ACC112 (cell line): ENCODE measurements at regions not wholly inside any gene's neighbourhood (a gene's known extent, or its start where the extent isn't known, plus 50 kb on each side); places are given as distances from the start of the nearest gene placed in this dataset.

Source experiments
- H2AFZ ChIP-seq: fragments of 200-600 bp; sonication (generic); one replicate; pipeline ENCODE4 v1.6.0; 2017; ENCODE audit warnings: antibody characterized with exemption, low read length; ENCODE audit not compliant: unreplicated experiment
- H3K27ac ChIP-seq: fragments of 200-600 bp; sonication (generic); 2 replicates; pipeline ENCODE4 v1.5.1; 2014; ENCODE audit warnings: low read depth, mild to moderate bottlenecking, antibody characterized with exemption, low read length, moderate library complexity
- H3K27me3 ChIP-seq: fragments of 200-600 bp; sonication (generic); 2 replicates; pipeline ENCODE4 v1.6.1; 2014; ENCODE audit warnings: mild to moderate bottlenecking, antibody characterized with exemption, low read length, moderate library complexity, mixed read lengths; ENCODE audit not compliant: insufficient read depth
- H3K36me3 ChIP-seq: fragments of 200-600 bp; sonication (generic); 2 replicates; pipeline ENCODE4 v1.6.1; 2016; ENCODE audit warnings: mild to moderate bottlenecking, antibody characterized with exemption, low read length, moderate library complexity, mixed read lengths; ENCODE audit not compliant: insufficient read depth
- H3K4me1 ChIP-seq: fragments of 200-600 bp; sonication (generic); one replicate; pipeline ENCODE4 v1.6.1; 2016; ENCODE audit warnings: low read length, mixed read lengths; ENCODE audit not compliant: insufficient read depth, unreplicated experiment, control insufficient read depth
- H3K4me3 ChIP-seq: fragments of 200-600 bp; sonication (generic); 2 replicates; pipeline ENCODE4 v1.5.1; 2014; ENCODE audit warnings: mild to moderate bottlenecking, low read depth, low read length
- H3K79me2 ChIP-seq: fragments of 200-600 bp; sonication (generic); one replicate; pipeline ENCODE4 v1.6.0; 2016; ENCODE audit warnings: low read length; ENCODE audit not compliant: control insufficient read depth, unreplicated experiment, insufficient read depth

- H3K4me3 ChIP-seq, result no peak overlapping the region
- H3K27ac ChIP-seq, result no peak overlapping the region
- no peaks in the 10 kb centered on the region for H3K79me2 ChIP-seq
- H3K36me3 ChIP-seq, result no peaks in the 10 kb centered on the region
- peaks cover 15% of the 10 kb centered on the region for H3K4me1 ChIP-seq
- no peak overlapping the region for H2AFZ ChIP-seq
- peaks cover 22% of the 10 kb centered on the region for H3K27me3 ChIP-seq
Observed at GRCh38 chr22:22395245-22395644, 113.3 kb downstream of the ZNF280B start.

- H3K4me3 ChIP-seq, result no peak overlapping the region
- no peak overlapping the region for H3K27ac ChIP-seq
- peaks cover 15% of the 10 kb centered on the region for H3K4me1 ChIP-seq
- peaks cover 8% of the 10 kb centered on the region for H3K27me3 ChIP-seq
- no peaks in the 10 kb centered on the region for H3K79me2 ChIP-seq
- H2AFZ ChIP-seq, result no peak overlapping the region
- H3K36me3 ChIP-seq, result no peaks in the 10 kb centered on the region
Observed at GRCh38 chr22:22396741-22397291, 111.7 kb downstream of the ZNF280B start.

- Histone ChIP-seq H3K27me3 (peaks cover 5% of the 10 kb centered on the region), H3K4me1 (peaks cover 15% of the 10 kb centered on the region), H3K4me3 (peak overlapping the region; percentile 19; the same call in 1 of the 2 replicates), H3K36me3 (no peaks in the 10 kb centered on the region), H2AFZ (no peak overlapping the region), H3K27ac (0 out of 2 replicates have a peak overlapping the region, but pooled peaks have one; percentile 26), H3K79me2 (no peaks in the 10 kb centered on the region)
Observed at GRCh38 chr22:22397292-22397870, 111.2 kb downstream of the ZNF280B start.

- Histone ChIP-seq H2AFZ (no peak overlapping the region), H3K4me3 (no peak overlapping the region), H3K27ac (no peak overlapping the region), H3K4me1 (peaks cover 15% of the 10 kb centered on the region), H3K36me3 (no peaks in the 10 kb centered on the region), H3K27me3 (no peaks in the 10 kb centered on the region; the same call in 1 of the 2 replicates), H3K79me2 (no peaks in the 10 kb centered on the region)
Observed at GRCh38 chr22:22397875-22398524, 110.5 kb downstream of the ZNF280B start.

GRCh38 chr22:22398530-22399327, 109.8 kb downstream of the ZNF280B start:
- peaks cover 15% of the 10 kb centered on the region for H3K4me1 ChIP-seq
- H3K79me2 ChIP-seq, result no peaks in the 10 kb centered on the region

GRCh38 chr22:22400099-22400498, 108.4 kb downstream of the ZNF280B start:
- Histone ChIP-seq H3K4me3 (no peak overlapping the region), H3K36me3 (no peaks in the 10 kb centered on the region), H3K27ac (no peak overlapping the region), H2AFZ (no peak overlapping the region), H3K79me2 (no peaks in the 10 kb centered on the region), H3K27me3 (no peaks in the 10 kb centered on the region; the same call in 1 of the 2 replicates), H3K4me1 (peaks cover 15% of the 10 kb centered on the region)

More at GRCh38 chr22:22398530-22399327, 109.8 kb downstream of the ZNF280B start:
- Histone ChIP-seq H3K27me3 (no peaks in the 10 kb centered on the region; the same call in 1 of the 2 replicates), H3K4me3 (no peak overlapping the region), H3K36me3 (no peaks in the 10 kb centered on the region), H2AFZ (no peak overlapping the region), H3K27ac (no peak overlapping the region)

- Histone ChIP-seq H3K27ac (no peak overlapping the region), H3K4me1 (peaks cover 15% of the 10 kb centered on the region), H3K79me2 (no peaks in the 10 kb centered on the region), H2AFZ (no peak overlapping the region), H3K27me3 (no peaks in the 10 kb centered on the region; the same call in 1 of the 2 replicates), H3K36me3 (no peaks in the 10 kb centered on the region), H3K4me3 (no peak overlapping the region)
Observed at GRCh38 chr22:22400964-22401363, 107.6 kb downstream of the ZNF280B start.

- Histone ChIP-seq H3K4me1 (peaks cover 15% of the 10 kb centered on the region), H3K79me2 (no peaks in the 10 kb centered on the region), H3K36me3 (no peaks in the 10 kb centered on the region), H3K4me3 (no peak overlapping the region), H3K27me3 (peaks cover 2% of the 10 kb centered on the region), H2AFZ (no peak overlapping the region), H3K27ac (no peak overlapping the region)
Observed at GRCh38 chr22:22401381-22401780, 107.2 kb downstream of the ZNF280B start.

GRCh38 chr22:22403306-22403705, 105.2 kb downstream of the ZNF280B start:
- Histone ChIP-seq H2AFZ (no peak overlapping the region), H3K79me2 (no peaks in the 10 kb centered on the region), H3K27me3 (peaks cover 11% of the 10 kb centered on the region), H3K4me1 (no peaks in the 10 kb centered on the region), H3K36me3 (no peaks in the 10 kb centered on the region), H3K27ac (no peak overlapping the region), H3K4me3 (no peak overlapping the region)

GRCh38 chr22:22403771-22404170, 104.8 kb downstream of the ZNF280B start:
- no peak overlapping the region for H2AFZ ChIP-seq
- H3K27ac ChIP-seq, result no peak overlapping the region
- H3K4me3 ChIP-seq, result no peak overlapping the region
- no peaks in the 10 kb centered on the region for H3K4me1 ChIP-seq
- H3K36me3 ChIP-seq, result no peaks in the 10 kb centered on the region
- peaks cover 13% of the 10 kb centered on the region for H3K27me3 ChIP-seq
- H3K79me2 ChIP-seq, result no peaks in the 10 kb centered on the region
